Islet precursor cell (in vitro differentiated cells): ENCODE measurements at regions not wholly inside any gene's neighbourhood (a gene's known extent, or its start where the extent isn't known, plus 50 kb on each side); places are given as distances from the start of the nearest gene placed in this dataset.
A peak's percentile ranks its signal among the peaks of the same experiment; 100 is the strongest.

Experiments used
- DNase-seq: peaks from one replicate; pipeline ENCODE4 v3.0.0-alpha.2; 2018

GRCh38 chrX:39886282-39886681 is 211.5 kb downstream of the BCOR start:
- no peak for DNase-seq

- no peak for DNase-seq
Observed at GRCh38 chrX:39888730-39889129, 209.0 kb downstream of the BCOR start.

GRCh38 chrX:39889704-39890103 is 208.1 kb downstream of the BCOR start:
- no peak for DNase-seq

- no peak for DNase-seq
Observed at GRCh38 chrX:39890807-39891206, 207.0 kb downstream of the BCOR start.

- no peak for DNase-seq
Observed at GRCh38 chrX:39891781-39892180, 206.0 kb downstream of the BCOR start.

GRCh38 chrX:39893417-39894338 is 204.1 kb downstream of the BCOR start:
- DNase-seq, result no peak

- DNase-seq, result no peak
Observed at GRCh38 chrX:39894683-39895082, 203.1 kb downstream of the BCOR start.

- no peak for DNase-seq
Observed at GRCh38 chrX:39895218-39896110, 202.3 kb downstream of the BCOR start.

- DNase-seq, result peak; percentile 96
Observed at GRCh38 chrX:39896951-39897740, 200.6 kb downstream of the BCOR start.

- DNase-seq, result no peak
Observed at GRCh38 chrX:39897741-39898097, 200.0 kb downstream of the BCOR start.

GRCh38 chrX:39898147-39898546 is 199.6 kb downstream of the BCOR start:
- no peak for DNase-seq

GRCh38 chrX:39899059-39899458 is 198.7 kb downstream of the BCOR start:
- DNase-seq, result no peak

GRCh38 chrX:39899856-39900776 is 197.6 kb downstream of the BCOR start:
- DNase-seq, result peak; percentile 67

- DNase-seq, result peak; percentile 82
Observed at GRCh38 chrX:39900777-39901170, 197.0 kb downstream of the BCOR start.

GRCh38 chrX:39903343-39903742 is 194.4 kb downstream of the BCOR start:
- no peak for DNase-seq

- DNase-seq, result no peak
Observed at GRCh38 chrX:39903937-39904336, 193.8 kb downstream of the BCOR start.

GRCh38 chrX:39904816-39905537 is 192.8 kb downstream of the BCOR start:
- peak; percentile 65 for DNase-seq

GRCh38 chrX:39905538-39905891 is 192.2 kb downstream of the BCOR start:
- DNase-seq, result peak; percentile 72

- no peak for DNase-seq
Observed at GRCh38 chrX:39905946-39906345, 191.8 kb downstream of the BCOR start.

- DNase-seq, result peak; percentile 98
Observed at GRCh38 chrX:39907964-39908661, 189.6 kb downstream of the BCOR start.

GRCh38 chrX:39909996-39910395 is 187.8 kb downstream of the BCOR start:
- DNase-seq, result no peak
